ENCODE measurements at regions not wholly inside any gene's neighbourhood (a gene's known extent, or its start where the extent isn't known, plus 50 kb on each side); places are given as distances from the start of the nearest gene placed in this dataset.
A peak's percentile ranks its signal among the peaks of the same experiment; 100 is the strongest.

DNA sequence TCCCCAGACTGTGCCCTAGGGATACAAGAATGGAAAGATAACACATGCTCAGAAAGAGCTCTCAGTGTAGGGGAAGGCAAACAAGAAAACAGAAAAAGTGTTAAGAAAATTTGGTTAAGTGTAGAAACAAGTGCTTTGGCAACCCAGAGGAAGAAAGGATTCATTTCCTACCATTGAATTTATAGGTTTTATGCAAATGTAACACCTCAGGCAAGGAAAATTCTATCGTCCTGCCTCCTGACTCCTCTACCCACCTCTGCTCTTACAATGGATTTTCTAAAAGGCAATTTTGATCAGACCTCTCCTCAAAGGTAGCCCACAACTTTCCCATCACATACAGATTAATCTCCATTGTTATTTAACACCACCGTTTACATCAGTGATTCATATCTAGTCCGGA lies 298.7 kb downstream of the RFC3 start:
- no peak for DNase-seq (ENCODE audit: low read depth)

DNA sequence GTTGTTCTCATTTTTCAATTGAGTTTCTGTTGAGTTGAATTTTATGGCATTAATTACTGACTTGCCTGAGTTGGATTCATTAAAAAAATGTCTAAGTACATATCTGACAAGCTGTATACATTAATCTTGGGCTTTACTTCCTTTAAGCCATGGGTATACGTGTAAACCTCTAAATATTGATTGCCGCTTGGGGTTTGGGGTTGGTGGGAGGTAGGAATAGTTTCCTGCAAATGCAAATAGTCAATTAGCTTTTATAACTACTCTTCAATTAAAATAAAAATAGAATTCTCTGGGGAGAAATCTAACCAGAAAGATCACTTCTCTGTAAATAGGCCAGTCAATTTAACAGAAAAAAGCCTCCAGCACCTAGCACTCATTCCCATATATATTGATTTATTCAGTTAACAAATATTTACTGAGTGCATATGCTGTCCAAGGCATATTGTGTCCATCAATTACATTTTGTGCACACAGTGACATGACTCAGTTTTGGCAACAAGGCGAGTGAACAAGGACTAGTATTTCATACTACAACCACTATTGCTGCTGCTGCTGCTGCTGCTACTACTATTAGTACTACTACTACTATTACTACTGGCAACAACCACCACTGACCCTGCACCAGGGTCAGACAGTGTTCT lies 306.8 kb downstream of the RFC3 start:
- no peak for DNase-seq (ENCODE audit: low read depth)

DNA sequence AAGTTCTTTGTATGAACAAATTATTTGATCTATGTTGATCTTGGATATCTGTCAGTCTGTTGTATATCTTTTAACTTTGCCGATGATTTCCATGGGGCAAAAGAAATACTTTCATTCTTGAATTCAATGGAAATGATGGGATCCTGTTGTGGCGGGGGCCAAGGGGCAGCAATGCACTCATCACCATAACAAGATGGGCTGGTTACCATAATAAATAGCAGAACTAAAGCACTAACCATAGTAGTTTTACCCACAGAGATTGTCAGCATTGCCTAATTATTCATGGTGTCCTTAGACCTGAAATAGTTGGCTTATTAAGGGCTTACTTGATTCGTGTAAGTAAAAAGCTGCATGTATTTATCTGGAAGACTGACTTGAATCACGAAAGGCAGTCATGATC lies 309.6 kb downstream of the RFC3 start:
- no peak for DNase-seq (ENCODE audit: low read depth)

DNA sequence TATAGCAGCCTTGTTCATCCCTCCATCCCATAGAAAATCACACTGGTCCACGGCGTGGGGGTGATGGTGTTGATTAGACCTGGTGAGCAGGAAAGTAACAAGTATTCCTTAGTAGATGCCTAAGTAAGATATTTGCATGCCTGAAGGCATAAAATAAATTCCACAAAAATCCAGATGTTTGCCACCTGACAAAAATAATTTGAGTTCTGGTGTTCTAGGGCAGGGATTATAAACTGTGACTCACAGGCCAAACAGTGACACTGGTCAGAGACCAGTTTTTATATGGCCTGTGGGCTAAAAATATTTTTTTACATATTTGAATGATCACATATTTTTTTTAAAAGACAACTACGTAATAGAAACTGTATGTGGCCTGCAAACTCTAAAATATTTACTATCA lies 310.7 kb downstream of the RFC3 start:
- DNase-seq (ENCODE audit: low read depth) = no peak

DNA sequence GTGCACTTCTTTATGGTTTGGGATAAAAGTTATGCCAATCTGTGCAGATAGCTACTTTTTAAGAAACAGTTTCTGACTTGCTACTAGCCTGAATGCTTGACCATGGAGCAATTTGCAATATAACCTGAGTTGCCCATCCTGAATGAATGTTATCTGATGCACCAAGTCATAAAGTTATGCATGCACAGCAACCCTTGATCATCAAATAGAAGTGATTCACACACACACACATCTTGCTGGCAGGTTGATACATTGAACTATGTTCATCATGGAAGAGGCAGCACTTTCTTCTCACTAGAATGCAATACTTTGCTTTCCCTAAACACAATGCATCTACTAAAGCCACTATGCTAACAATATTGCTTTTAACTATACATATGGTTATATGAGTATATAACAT lies 311.5 kb downstream of the RFC3 start:
- no peak for DNase-seq (ENCODE audit: low read depth)

DNA sequence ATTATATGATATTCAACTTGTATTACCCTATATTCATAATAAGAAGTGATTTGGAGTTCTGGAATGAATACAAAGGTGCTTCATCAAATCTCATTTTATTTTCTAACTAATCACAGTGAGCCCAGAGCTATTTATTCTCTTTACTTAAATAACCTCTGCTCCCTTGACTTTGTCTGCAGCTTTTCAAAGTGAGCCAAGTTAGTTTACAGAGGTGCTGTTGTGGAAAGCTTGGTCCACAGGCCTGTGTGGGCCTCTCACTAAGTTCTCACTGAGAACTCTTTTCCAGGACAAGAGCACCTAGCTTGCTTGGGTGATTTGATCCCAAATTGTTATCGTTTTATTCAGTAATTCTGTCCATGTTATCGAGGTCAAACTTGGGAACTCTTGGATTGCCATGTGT lies 319.3 kb downstream of the RFC3 start:
- no peak for DNase-seq (ENCODE audit: low read depth)

DNA sequence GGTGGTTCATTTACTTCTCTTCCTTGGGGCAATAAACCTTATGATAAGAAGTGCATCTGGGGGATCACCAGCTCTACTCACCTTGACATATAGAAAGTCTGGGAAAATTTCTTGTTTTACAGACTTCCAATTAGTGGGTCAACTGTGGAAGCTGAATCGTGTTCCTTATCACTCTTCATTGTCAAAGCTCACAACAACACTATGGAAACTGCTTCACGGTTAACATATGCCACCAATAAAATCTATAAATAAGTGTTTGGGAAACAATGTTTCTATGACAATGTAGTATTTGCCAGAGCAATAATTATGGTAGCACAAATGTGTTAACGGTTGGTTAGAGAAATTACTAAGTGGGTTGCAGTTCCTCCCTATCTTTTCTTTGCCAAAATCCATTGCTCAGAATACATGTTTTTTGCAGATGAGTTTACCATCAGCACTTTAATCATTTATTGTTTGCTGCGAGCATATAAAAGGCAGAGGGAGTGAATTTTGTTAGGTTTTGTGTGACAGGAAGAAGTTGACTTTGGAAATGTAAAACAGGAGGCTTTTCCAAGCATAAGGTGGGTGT lies 321.8 kb downstream of the RFC3 start:
- no peak for DNase-seq (ENCODE audit: low read depth)

DNA sequence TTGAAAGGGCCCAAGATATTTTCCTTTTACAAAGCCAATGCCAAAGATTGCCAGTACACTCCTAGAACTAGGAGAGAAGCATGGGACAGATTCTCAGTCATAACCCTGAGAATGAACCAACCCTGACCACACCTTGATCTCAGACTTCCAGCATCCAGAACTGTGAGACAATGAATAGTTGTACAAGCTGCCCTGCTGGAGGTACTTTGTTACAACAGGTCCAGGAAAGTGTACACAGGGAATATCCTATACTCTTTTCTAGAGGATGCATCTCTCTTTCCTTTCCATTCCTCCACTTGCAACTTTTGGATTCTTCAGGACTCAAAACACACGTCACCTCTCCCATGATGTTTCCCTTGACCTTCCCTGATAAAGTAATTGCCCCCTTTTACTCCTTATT lies 325.7 kb downstream of the RFC3 start:
- no peak for DNase-seq (ENCODE audit: low read depth)

DNA sequence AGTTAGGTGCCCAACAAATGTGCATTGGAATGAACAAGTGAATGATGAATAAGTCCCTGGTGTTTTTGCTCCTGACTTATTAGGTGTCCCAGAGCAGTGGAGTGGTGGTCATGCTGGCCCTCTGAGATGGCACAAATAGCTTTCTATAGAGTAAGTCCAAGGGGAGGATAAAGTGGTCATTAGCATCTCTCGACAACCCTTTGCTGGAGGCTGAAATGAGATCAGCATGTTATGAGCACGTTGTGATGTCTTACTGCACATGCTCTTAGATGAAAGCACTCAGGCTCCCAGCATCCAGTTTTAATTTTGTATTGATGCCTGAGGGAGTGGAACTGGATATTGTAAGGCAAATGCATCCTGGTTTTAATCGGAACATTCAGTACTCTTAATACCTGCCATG lies 326.2 kb downstream of the RFC3 start:
- DNase-seq (ENCODE audit: low read depth) = no peak

DNA sequence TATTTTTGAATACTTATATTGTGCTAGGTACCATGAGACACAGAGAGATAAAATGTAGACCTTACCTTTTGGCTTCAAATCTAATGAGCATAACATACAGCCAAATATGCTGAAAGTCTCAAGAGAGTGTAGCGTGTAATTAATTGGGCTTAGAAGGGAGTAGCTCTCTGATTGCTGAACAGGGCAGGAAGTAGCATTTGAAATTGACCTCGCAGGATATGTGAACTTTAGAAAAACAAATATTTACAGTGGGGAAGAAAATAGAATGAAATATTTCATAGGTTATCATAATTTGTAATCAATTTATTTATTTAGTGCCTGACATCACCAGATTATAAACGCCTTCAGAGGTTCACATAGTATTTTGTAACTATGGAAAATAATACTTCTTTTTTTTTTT lies 327.1 kb downstream of the RFC3 start:
- no peak for DNase-seq (ENCODE audit: low read depth)

DNA sequence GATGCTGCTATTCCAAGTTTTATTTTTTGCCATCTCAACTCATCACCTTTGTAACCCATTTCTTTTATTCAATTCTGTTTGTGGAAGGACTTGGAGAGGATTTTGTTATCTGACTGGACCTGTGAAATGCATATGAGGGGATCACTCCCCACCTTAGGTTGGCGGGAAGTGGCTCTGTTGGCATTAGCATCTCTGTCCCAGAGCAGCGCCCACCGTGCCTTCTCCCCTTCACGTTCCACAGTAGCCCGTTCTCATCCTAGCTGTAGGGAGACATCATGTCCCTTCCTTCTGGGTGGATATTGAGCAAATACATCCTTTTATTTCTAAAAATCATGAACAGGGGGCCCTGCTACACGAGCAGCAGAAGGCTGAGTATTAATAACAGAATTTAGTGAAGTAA lies 330.4 kb downstream of the RFC3 start:
- no peak for DNase-seq (ENCODE audit: low read depth)

DNA sequence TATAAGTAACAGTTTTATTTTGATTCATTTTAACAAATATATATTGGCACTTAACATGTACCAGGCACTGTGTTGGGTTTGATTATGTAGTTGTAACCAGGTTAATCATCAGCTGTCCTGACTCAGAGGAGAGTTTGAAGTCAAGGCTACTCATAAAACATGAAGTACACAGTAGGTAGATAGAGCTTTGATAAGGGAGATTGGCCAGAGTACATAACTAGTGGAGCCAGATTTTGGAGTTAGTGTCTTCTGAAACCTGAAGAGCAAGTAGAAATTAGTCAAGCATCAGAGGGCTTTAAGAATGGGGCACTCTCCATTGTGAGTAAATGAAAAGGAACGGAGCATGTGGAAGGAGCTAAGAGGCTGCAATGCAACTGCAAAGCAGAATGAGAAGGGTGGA lies 333.9 kb downstream of the RFC3 start:
- no peak for DNase-seq (ENCODE audit: low read depth)

DNA sequence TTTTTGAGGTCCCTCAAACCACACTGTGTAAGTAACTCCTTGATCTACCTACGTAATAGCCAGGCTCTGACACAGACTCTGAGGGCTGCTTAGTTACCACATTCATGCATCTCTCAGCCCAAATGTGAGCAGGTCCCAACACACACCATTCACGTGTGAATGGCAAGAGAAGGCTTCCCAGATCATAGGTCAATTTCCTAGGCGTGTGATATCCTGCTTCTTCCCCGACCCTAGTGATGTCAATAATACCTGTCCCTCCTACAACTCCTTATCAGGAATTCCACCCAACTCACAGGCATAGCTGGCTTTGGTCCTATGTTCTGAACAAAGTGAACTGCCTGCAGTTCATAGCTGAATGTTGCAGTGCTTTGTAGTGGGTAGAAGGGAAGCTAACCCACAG lies 334.5 kb downstream of the RFC3 start:
- no peak for DNase-seq (ENCODE audit: low read depth)

DNA sequence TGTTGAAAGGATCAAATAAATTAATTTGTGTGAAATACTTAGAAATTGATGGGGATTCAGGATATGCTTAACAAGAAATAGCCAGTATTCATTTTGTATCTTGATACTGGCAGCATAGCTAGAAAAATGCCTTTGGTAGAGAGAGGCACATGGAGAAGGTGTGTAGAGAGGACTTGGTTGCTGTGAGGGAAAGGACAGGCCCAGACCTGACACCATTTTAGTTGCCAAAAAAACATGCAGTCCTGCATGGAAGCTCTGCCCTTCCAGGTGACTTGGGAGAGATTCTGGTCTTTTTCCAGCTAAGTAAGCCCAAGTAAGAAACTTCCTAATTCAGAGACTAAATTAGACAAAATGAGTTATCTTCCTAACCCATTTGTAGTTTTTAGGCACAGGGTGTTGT lies 335.0 kb downstream of the RFC3 start:
- DNase-seq (ENCODE audit: low read depth) = no peak

DNA sequence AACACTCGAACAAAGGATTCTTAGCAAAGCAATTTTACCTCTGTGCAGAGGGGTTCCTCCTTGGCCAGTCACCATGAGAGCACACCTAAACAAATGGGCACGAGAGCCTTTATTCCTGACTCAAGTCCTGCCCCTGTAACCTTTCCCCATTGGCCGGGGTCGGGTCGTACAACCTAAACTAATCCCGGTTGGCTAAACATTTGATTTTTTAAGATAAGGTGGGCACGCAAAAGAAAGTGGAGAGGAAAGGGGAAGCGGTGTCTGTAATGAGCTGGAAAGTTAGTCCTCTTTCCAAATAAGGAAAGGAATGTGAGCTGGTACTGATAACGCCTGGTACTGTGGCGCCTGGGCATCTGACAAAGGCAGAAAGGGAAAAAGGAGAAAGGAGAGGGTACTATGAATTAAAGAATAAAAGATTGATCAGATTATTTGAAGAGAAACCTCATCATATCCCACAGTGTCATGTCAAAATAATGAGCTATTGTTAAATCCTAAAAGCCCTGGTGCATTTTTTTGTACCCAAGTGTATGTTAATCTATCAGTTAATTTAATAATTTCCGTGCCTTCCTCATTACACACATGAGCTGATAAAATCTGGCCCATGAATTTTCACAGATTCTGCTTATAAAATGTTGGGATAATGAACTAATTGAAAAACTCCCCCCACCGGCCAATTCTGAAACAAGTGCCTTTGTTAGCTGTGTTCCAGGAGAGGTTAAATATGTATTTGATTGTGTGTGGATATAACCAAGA lies 335.7 kb downstream of the RFC3 start:
- DNase-seq (ENCODE audit: low read depth) = no peak

DNA sequence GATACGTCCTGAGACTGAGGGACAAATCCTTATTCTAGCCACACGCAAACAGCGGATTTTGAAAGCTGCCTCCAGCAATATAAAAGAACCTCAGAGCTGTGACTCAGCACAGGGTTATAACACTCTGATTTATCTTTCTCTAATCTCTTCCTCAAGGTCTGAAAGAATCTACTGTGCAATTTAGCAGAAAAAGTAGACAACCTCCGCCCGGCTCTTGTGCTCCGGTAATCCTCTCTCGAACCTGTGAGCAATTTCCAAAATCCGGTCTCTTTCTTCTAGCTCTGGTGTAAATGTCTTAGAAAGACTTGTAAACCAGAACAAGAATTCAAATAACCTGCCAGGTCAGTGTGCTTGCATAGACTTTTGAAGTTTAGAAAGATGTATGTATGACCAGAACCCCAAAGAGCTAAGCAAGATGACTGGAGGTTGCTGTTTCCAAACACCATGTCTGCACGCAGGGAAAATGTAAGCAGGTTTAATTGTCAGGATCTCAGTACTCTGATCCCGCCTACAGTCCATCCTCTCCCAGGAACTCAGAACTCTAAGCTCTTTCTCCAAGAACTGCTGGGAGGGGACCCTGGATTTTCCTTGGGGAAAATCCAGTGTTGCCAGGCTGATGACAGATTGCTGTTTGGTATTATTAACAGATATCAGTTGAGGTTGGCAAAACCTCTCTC lies 338.1 kb downstream of the RFC3 start:
- no peak for DNase-seq (ENCODE audit: low read depth)

DNA sequence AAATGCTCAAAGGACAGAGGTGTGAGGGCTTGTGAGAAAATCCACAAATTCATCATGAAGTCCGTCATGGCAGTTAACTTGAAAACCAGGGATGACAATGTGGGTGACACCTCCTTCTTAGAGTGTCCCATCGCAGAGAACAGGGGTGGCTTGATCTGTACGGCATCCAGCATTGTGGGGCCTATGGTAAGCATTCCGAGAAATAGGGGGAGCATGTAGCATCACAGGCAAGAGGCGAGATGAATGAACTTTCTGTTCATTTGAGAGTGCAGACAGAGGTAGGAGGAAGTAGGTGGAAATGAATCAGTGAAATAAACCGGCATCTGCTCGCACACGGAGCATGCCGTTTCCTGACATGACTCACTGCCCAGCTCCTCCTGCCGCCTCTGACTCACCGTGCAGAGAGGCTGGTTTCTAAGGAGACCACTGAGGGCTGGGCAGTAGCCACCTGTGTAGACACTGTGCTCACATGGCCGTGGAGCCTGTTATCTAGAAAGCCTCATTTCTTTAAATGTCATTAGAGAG lies 339.0 kb downstream of the RFC3 start:
- DNase-seq (ENCODE audit: low read depth) = peak; percentile 1

DNA sequence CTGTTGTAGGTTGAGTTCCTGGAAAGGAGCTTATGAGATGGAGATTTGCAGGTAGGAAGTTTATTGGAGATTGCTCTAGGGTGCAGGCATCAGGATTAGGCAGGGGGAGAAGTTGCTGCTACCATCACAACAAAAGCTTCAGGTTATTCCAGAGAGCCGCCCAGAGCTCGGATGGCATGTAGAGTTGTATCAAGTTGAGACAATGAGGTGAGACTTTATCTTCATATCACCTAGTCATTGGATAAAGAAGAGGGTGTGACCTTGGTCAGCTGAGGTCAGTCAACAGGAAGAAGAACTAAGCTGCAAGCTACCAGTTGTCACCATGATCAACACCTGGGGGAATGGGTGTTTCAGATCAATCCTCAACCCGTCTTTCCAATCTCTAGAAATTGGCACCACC lies 342.0 kb downstream of the RFC3 start:
- no peak for DNase-seq (ENCODE audit: low read depth)

DNA sequence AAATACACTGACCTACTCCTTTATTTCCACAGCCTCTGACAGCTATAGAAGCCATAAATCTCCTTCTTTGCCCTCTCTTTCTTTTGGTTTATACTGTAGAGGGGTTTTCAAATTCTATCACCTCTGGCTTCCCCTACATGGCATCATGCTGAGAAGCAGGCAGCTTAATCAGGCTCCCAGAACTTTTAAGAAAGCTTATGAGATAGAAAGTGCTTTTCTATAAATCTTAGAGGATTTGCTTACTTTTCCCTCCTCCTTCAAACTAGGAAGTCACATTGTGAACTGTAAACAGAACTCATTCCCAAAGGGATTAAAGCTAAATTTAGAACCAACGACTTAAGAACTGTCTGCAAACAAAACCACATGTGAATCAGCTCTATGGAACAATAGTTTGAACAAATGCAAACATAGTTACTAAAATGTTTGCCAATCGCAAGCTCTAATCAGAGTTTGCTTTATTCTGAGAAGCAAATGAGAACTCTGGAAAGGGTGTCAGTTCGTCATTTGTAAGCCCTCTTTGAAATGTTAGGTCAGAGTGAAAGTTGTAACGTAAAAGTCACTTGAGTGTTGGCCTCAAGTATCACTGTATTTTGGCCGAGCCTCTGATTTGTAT lies 344.1 kb downstream of the RFC3 start:
- no peak for DNase-seq (ENCODE audit: low read depth)

DNA sequence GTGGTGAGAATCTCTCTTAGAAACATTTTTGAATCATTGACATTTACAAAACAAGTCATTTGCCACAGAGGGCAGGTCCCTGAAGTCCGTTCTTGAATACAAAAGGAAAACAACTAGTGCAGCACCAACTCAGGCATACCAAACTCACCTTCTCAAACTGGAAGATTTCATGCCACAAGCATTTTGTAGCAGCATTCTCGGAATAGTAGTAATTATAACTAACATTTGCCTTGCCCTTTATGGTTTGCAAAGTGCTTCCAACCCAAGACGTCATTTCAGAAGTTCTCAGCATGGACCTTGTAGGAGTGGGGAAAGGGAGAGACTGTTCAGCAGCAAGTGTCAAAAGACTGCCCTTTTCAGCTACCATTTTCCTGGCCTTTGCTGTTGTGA lies 344.6 kb downstream of the RFC3 start:
- DNase-seq (ENCODE audit: low read depth) = no peak

DNA sequence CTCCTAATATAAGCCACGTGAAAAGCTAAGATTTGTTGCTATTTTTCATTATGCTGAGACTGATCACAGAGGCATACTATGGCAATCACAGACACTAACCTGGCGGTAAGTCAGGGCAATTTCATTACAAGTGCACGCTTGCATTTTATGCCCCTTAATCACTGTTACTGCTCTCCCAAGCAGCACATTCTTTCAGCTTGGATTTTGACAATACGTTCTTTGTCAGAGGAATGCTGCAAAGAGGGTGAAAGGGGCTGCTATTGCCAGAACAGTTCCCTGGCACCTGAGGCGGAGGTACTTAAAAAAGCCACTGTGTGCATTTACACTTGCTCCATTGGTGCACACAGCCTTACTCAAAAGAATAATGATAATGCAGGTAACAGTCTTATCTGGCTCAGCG lies 346.6 kb downstream of the RFC3 start:
- no peak for DNase-seq (ENCODE audit: low read depth)

DNA sequence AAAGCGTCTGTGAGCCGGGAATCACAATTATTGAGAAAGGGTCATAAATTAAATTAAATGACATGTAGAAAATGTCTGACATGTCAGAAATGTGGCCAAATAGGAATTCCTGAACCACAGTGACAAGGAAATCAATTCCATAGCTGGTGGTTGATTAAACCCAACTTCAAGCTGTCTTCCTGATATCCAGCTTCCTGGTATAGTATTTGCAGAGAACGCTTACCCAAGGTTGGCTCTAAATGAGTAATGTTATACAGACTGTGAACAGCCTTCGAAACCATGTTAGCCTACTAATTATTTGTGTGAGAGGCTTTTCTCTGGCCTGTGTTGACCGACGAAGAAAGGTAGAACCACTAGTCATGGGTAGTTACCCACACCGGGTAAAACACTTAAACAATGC lies 347.2 kb downstream of the RFC3 start:
- no peak for DNase-seq (ENCODE audit: low read depth)

DNA sequence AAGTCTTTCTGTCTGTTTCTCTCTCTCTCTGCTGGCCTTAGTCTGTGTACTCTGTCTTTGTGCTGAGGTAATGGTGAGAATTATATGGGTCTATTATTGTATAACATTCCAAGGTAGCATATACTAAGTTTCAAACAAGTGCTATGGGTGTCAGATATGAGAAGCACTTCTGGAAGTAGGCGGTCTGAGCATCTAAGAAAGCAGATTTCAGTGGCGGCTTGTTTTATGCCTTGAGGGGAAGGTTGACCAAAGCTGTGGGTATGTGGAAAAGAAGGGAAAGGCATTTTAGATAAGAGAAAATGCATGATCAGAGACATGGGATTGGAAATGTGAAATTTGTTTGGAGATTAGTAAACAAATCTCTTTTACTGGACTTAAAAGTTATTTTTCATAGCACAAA lies 348.5 kb downstream of the RFC3 start:
- no peak for DNase-seq (ENCODE audit: low read depth)
